ENCODE measurements at regions not wholly inside any gene's neighbourhood (a gene's known extent, or its start where the extent isn't known, plus 50 kb on each side); places are given as distances from the start of the nearest gene placed in this dataset.

- H3K4me3 ChIP-seq (ENCODE audit: low read length): peak overlapping the region; percentile 20; the same call in 1 of the 2 replicates
- H3K27me3 ChIP-seq (ENCODE audit: low read length): no peaks in the 10 kb centered on the region
- H3K9ac ChIP-seq (ENCODE audit: low read length): peak overlapping the region; percentile 64
- TF ChIP-seq CTCF (conservative IDR thresholded peaks at IDR 0.05; ENCODE audit: low read depth, low read length) (no peak), EZH2 (IDR thresholded peaks at IDR 0.05; ENCODE audit: low read length, unreplicated experiment) (no peak), EZH2phosphoT487 (IDR thresholded peaks at IDR 0.05; ENCODE audit: borderline replicate concordance, low read length) (no peak)
- H4K20me1 ChIP-seq (ENCODE audit: low read length): no peaks in the 10 kb centered on the region
- ATAC-seq (peak; percentile 79), DNase-seq (peak; percentile 76)
- H3K4me1 ChIP-seq (ENCODE audit: insufficient read depth, low read length): peaks cover 35% of the 10 kb centered on the region
- peak overlapping the region; percentile 92 for H3K27ac ChIP-seq (ENCODE audit: low read length)
- ChIA-PET POLR2A (ENCODE audit: unreplicated experiment) (interaction anchor here (0.5 kb wide), 1 partner anchor 355 kb away, joined by 3 read pairs; no protein-coding TSS in a partner anchor), CTCF (no interaction called here)
- no peaks in the 10 kb centered on the region for H3K9me2 ChIP-seq (replicated peaks; ENCODE audit: low read length)
- no TSS peak for BruUV-seq (replicated peaks)
- H2AFZ ChIP-seq (ENCODE audit: low read length): 0 out of 2 replicates have a peak overlapping the region, but pooled peaks have one; percentile 15
- intact Hi-C loops (cut with micrococcal nuclease): loop anchor here (2.0 to 5.0 kb wide), 5 partner anchors 130 to 390 kb away; no protein-coding TSS in a partner anchor
- no peaks in the 10 kb centered on the region for H3K9me3 ChIP-seq (ENCODE audit: low read length)
- no peaks in the 10 kb centered on the region for H3F3A ChIP-seq (ENCODE audit: low read length, unreplicated experiment)
- H3K36me3 ChIP-seq (ENCODE audit: low read depth, low read length): no peaks in the 10 kb centered on the region
- H3K79me2 ChIP-seq (ENCODE audit: low read length): no peaks in the 10 kb centered on the region
- peak overlapping the region; percentile 73 for H3K4me2 ChIP-seq (ENCODE audit: low read length)
These were observed 162.7 kb upstream of the NT5C1B start for GRCh38 chr2:18752022-18752493.

GRCh38 chr2:18750672-18751554, 161.5 kb upstream of the NT5C1B start:
- DNase-seq (peak; percentile 38), ATAC-seq (peak; percentile 15; the same call in 1 of the 2 replicates)
- Histone ChIP-seq H3K4me3 (ENCODE audit: low read length) (no peak overlapping the region), H3K36me3 (ENCODE audit: low read depth, low read length) (no peaks in the 10 kb centered on the region), H3K27ac (ENCODE audit: low read length) (peak overlapping the region; percentile 92), H4K20me1 (ENCODE audit: low read length) (no peaks in the 10 kb centered on the region), H3K9me3 (ENCODE audit: low read length) (no peaks in the 10 kb centered on the region), H3F3A (ENCODE audit: low read length, unreplicated experiment) (no peaks in the 10 kb centered on the region), H3K4me2 (ENCODE audit: low read length) (peak overlapping the region; percentile 73), H3K9me2 (replicated peaks; ENCODE audit: low read length) (no peaks in the 10 kb centered on the region), H3K4me1 (ENCODE audit: insufficient read depth, low read length) (peaks cover 35% of the 10 kb centered on the region), H3K27me3 (ENCODE audit: low read length) (no peaks in the 10 kb centered on the region), H3K9ac (ENCODE audit: low read length) (peak overlapping the region; percentile 19), H3K79me2 (ENCODE audit: low read length) (no peaks in the 10 kb centered on the region), H2AFZ (ENCODE audit: low read length) (peak overlapping the region; percentile 55; the same call in 1 of the 2 replicates)
- POLR2A ChIA-PET (ENCODE audit: unreplicated experiment): no interaction called here
- TF ChIP-seq EZH2 (IDR thresholded peaks at IDR 0.05; ENCODE audit: low read length, unreplicated experiment) (no peak), CTCF (conservative IDR thresholded peaks at IDR 0.05; ENCODE audit: low read depth, low read length) (no peak)
- no TSS peak for BruUV-seq (replicated peaks)
- CTCF ChIA-PET: interaction anchor here (0.6 kb wide), 1 partner anchor 230 kb away, joined by 3 read pairs; no protein-coding TSS in a partner anchor
- intact Hi-C loops (cut with micrococcal nuclease): loop anchor here (1.0 to 5.0 kb wide), 9 partner anchors 131 to 1112 kb away; partner anchors contain the start of gene OSR1
